ENCODE measurements at regions not wholly inside any gene's neighbourhood (a gene's known extent, or its start where the extent isn't known, plus 50 kb on each side); places are given as distances from the start of the nearest gene placed in this dataset.
"Not testable (repeated sequence)": the region's sequence is repeated elsewhere in the genome, so short reads cannot be mapped to it uniquely, and the experiment has no call there.

DNA sequence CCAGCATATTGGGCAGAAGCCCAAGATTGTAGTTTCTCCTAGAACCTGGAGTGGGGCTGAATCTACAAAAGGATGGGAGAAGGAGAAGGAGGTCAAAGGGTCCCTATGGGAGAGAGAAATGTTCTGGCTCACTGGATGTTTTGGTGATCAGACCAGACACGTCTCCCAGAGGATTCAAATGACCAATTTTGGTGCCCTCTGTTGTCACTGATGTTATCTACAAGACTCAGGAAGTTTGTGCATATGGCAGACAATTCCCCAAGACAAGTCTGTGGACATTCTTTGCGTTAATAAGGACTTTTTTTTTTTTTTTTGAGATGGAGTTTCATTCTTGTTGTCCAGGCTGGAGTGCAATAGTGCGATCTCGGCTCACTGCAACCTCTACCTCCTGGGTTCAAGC is 137.2 kb upstream of the SMARCA2 start:
- no peaks in the 10 kb centered on the region for H3K36me3 Mint-ChIP-seq
- no peaks in the 10 kb centered on the region for H3K9me3 Mint-ChIP-seq
- no peak overlapping the region for H3K4me3 Mint-ChIP-seq
- no peak overlapping the region for H3K27ac Mint-ChIP-seq
- no peak for ATAC-seq (ENCODE audit: low read depth in 2 of 2)
- peaks cover 0 to 5% (median 0%) of the 10 kb centered on the region in 3 donors for H3K27me3 Mint-ChIP-seq
- DNase-seq, result no peak
- peaks cover 0 to 8% (median 0%) of the 10 kb centered on the region in 3 donors for H3K4me1 Mint-ChIP-seq

DNA sequence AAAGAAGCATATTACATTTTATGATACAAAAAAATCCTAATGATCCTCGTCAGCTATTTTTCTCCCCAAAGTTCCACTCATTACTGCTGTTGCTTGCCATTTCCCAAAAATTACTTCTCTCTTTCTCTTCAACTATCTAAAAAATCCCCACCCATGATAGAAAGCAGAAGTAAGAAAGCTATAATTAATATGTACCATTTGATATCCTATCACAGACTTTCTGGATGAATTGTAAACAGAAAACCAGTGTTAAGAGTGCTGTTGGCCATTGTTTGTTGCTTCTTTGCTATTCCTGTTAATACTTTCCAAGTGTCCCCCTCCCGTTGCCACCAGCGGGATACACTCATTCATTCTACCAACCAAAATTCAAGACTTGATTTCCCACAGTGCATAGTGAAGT is 136.3 kb upstream of the SMARCA2 start:
- Mint-ChIP-seq H3K4me1 (peaks cover 0 to 8% (median 0%) of the 10 kb centered on the region in 3 donors), H3K27me3 (peaks cover 0 to 6% (median under 1%) of the 10 kb centered on the region in 3 donors), H3K4me3 (no peak overlapping the region), H3K9me3 (no peaks in the 10 kb centered on the region), H3K27ac (no peak overlapping the region), H3K36me3 (no peaks in the 10 kb centered on the region)
- peak; percentile 52 to 63 for ATAC-seq (ENCODE audit: low read depth in 2 of 2)
- DNase-seq, result peak; percentile 3

DNA sequence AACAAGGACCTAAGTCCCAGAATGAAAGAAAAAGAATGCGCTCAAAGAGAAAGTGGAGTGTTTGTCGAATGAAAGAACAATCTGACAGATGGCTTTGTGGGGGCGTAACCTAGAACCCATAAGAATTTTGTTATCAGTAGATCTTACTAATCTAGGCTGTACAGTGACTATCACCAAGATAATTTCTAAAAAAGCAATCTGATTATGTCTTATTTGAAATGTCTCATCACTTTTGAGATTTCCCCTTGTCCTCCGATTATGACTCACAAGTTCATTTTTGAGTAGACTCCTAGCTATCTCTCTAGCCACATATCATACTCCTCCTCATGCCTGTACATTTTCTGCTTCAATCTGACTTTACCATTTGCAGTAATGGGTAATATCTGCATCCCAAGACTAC is 135.6 kb upstream of the SMARCA2 start:
- H3K27ac Mint-ChIP-seq, result no peak overlapping the region
- H3K9me3 Mint-ChIP-seq, result peaks cover 0 to 2% (median 0%) of the 10 kb centered on the region in 7 donors
- H3K36me3 Mint-ChIP-seq, result no peaks in the 10 kb centered on the region
- no peak overlapping the region for H3K4me3 Mint-ChIP-seq
- peaks cover 0 to 8% (median 0%) of the 10 kb centered on the region in 3 donors for H3K4me1 Mint-ChIP-seq
- DNase-seq (no peak), ATAC-seq (ENCODE audit: low read depth in 2 of 2) (no peak)
- H3K27me3 Mint-ChIP-seq, result peaks cover 0 to 9% (median 6%) of the 10 kb centered on the region in 3 donors

DNA sequence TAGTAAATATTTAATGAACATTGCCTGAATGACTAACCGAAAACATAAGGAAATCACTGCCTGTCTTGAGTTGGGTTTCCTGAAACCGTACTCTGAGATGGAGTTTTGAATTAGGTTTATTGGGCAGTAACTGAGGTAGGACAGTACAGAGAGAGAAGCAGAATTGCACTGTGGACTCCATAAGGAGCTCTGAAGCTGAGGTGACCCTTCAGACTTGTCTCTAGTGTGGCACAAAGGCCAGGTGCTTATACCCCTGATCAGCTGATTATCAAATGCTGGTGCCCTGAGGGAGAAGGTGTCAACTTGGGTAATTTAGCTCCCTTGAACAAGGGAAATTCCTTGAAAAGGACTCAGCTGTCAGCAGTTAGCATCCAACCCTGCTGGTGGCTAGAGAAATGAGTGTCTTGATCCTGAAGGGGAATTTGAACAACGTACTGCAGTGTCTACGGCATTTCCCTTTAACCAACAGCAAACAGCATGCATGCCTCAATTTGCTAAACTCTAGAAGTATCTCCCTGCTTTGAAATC is 135.0 kb upstream of the SMARCA2 start:
- H3K4me1 Mint-ChIP-seq, result peaks cover 0 to 8% (median 0%) of the 10 kb centered on the region in 3 donors
- no peak overlapping the region for H3K4me3 Mint-ChIP-seq
- no peaks in the 10 kb centered on the region for H3K36me3 Mint-ChIP-seq
- H3K9me3 Mint-ChIP-seq, result peaks cover 0 to 2% (median 0%) of the 10 kb centered on the region in 7 donors
- no peak for DNase-seq
- ATAC-seq (ENCODE audit: low read depth in 2 of 2), result no peak
- H3K27me3 Mint-ChIP-seq, result peaks cover 0 to 9% (median 6%) of the 10 kb centered on the region in 3 donors
- no peak overlapping the region for H3K27ac Mint-ChIP-seq

DNA sequence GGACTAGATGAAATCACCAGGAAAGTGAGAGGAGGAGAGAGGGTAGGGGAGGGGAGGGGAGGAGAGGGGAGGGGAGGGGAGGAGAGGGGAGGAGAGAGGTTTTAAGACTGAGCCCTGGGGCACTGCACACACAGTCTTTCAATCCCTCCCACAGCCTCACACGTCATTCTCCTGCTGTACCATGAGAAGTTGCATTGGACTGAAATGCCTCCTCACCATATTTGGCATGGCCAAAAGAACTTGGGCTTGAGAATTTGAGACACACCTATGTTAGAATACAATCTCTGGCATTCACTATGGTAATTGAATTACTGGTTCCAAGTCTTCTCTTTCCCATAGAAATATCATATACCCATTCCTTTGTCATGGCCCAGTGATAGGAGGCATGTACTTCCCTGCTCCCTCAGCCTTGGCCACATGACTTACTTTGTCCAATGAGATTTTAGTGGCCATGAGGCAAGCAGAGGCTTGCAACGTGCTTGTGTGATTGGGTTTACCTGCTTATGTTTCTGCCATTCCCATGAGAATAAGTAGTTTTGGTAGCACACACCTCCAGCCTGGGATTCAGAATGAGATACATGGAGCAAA is 133.3 kb upstream of the SMARCA2 start:
- Mint-ChIP-seq H3K36me3 (no peaks in the 10 kb centered on the region), H3K27me3 (peaks cover 0 to 12% (median 5%) of the 10 kb centered on the region in 3 donors), H3K9me3 (peaks cover 0 to 2% (median 0%) of the 10 kb centered on the region in 7 donors), H3K27ac (no peak overlapping the region), H3K4me3 (no peak overlapping the region), H3K4me1 (peaks cover 0 to 3% (median 0%) of the 10 kb centered on the region in 3 donors)
- DNase-seq, result no peak
- ATAC-seq (ENCODE audit: low read depth in 2 of 2), result no peak

DNA sequence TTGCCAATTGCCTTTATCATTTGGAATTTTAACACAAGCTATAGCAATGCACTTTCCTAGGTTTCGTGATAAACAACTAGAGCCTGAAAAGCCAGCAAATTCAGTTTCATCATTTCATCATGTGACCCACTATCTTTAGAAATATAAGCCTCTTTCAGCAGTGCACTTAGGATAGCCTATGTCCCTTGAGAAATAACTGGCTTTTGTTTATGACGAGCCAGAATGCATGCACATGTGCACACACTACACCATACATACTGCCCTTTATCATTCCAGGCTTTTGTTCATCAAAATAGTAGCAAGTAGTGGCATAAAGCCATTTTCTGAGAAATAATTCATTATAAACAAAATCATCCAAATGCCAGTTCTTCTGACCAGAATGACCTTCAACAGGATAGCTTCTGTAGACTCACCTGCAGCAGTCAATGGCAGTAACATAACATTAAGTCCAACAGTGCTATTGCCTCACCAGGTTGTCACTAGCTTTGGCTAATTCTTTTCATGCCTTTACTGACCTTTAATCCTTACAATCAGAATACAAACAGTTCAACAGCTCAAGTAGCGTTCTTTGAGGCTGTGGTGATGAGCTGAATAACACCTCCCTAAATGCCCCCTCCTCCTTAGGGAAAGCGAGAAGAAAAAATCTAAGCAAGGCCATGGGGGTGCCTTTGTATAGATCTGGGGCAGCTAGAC is 132.3 kb upstream of the SMARCA2 start:
- no peaks in the 10 kb centered on the region for H3K36me3 Mint-ChIP-seq
- H3K4me1 Mint-ChIP-seq, result no peaks in the 10 kb centered on the region
- H3K27ac Mint-ChIP-seq, result no peak overlapping the region
- DNase-seq (no peak), ATAC-seq (ENCODE audit: low read depth in 2 of 2) (no peak)
- no peak overlapping the region for H3K4me3 Mint-ChIP-seq
- peaks cover 0 to 20% (median 11%) of the 10 kb centered on the region in 3 donors for H3K27me3 Mint-ChIP-seq
- H3K9me3 Mint-ChIP-seq, result peaks cover 0 to 2% (median 0%) of the 10 kb centered on the region in 7 donors

DNA sequence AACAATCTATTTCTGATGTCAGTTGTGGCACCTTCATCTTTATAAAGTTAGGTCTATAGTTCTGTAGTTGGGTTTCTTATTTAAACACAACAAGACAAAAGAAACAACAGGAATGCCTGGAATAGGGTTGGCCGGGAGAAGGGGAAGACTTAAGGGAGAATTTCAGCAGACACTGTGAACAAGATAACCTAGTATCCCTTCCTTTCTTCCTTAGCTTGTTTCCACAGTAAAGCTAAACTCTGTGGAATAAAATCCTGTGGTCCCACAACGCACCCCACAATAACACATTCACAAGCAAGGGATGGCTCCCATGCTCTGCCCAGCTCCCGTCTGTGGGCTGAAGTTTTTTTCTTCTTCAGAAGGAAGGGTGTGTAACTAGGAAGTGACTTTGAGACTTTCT is 124.9 kb upstream of the SMARCA2 start:
- Mint-ChIP-seq H3K4me3 (no peak overlapping the region), H3K27me3 (peaks cover 9 to 34% (median 30%) of the 10 kb centered on the region in 3 donors)
- no peak for ATAC-seq (ENCODE audit: low read depth in 2 of 2)

DNA sequence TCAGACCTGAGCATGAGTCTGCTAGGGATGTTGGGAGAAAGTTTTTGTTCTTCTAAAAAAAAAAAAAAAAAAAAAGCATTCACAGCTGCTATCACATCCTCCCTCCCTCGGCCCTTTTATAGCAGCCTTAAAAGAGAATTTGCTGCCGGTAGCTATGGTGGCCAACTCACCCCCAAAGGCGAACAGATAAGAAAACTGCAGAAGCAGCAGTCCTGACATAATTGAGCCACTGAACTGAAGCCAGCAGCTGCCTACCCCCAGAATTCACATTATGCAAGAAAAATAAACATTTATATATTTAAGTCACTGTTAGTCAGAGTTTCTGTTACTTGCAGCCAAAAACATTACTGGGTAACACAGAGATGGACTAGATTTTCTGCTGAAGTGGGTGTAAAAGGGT is 124.3 kb upstream of the SMARCA2 start:
- ATAC-seq (ENCODE audit: low read depth in 2 of 2) (no peak), DNase-seq (no peak)
- Mint-ChIP-seq H3K27ac (no peak overlapping the region), H3K4me3 (no peak overlapping the region), H3K9me3 (no peaks in the 10 kb centered on the region), H3K4me1 (no peaks in the 10 kb centered on the region), H3K36me3 (no peaks in the 10 kb centered on the region), H3K27me3 (peaks cover 9 to 34% (median 31%) of the 10 kb centered on the region in 3 donors)

More for the DNA sequence above, 124.9 kb upstream of the SMARCA2 start:
- no peak overlapping the region for H3K27ac Mint-ChIP-seq
- no peaks in the 10 kb centered on the region for H3K4me1 Mint-ChIP-seq
- no peak for DNase-seq
- H3K36me3 Mint-ChIP-seq, result no peaks in the 10 kb centered on the region
- no peaks in the 10 kb centered on the region for H3K9me3 Mint-ChIP-seq

DNA sequence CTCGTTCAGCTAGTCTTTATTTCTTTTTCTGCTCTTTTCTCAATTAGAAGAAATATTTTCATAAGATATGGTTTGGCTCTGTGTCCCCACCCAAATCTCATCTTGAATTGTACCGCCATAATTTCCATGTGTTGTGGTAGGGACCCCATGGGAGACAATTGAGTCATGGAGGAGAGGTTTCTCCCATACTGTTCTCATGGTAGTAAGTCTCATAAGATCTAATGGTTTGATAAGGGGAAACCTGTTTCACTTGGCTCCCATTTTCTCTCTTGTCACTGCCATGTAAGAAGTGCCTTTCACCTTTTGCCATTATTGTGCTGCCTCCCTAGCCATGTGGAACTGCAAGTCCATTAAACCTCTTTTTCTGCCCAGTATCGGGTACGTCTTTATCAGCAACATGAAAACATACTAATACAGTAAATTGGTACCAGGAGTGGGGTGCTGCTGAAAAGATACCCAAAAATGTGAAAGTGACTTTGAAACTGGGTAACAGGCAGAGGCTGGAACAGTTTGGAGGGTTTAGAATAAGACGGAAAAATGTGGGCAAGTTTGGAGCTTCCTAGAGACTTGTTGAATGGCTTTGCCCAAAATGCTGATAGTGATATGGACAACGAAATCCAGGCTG is 112.0 kb upstream of the SMARCA2 start:
- not testable (repeated sequence) for H3K27me3 Mint-ChIP-seq; H3K4me3 Mint-ChIP-seq; H3K27ac Mint-ChIP-seq; DNase-seq; ATAC-seq (ENCODE audit: low read depth in 2 of 2); H3K4me1 Mint-ChIP-seq
- peaks cover 27 to 63% (median 41%) of the 10 kb centered on the region in 7 donors for H3K9me3 Mint-ChIP-seq
- peaks cover 9 to 32% of the 10 kb centered on the region in 2 donors for H3K36me3 Mint-ChIP-seq

DNA sequence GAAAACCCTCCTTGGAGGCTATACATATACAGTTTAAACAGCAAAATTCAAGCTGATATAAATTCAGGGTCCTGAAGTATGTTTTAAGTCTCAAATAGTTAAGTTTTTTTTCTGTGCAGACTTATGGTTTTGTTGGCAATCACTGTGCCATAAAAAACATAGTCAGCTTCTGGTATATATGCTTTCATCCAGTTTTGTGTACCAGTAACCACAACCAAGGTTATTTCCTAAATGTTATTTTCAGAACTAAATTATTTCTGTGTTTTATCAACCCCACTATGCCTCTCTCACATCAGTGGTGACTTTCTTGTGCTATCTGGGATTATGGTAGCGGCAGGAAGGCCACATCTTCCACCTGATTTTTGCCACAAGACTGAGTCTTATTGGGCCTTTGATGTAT is 107.7 kb upstream of the SMARCA2 start:
- H3K27me3 Mint-ChIP-seq, result peaks cover 4 to 8% (median 8%) of the 10 kb centered on the region in 3 donors

DNA sequence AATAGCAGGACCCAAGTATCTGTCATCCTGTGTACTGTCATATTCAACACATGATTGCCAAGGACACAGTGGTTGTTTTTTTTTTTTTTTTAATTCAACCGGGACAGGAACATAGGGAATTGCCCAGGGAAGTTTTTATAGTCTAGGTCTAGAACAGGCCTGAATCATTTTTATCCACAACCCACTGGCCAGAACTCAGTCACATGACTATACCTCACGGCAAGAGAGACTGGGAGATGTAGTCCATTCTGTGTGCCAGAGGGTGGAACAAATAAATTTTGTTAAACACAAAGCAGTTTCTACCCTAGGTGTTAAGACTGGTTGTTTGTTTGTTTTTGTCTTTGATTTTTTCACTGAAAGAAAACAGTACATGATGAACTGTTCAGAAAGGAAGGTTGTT is 105.8 kb upstream of the SMARCA2 start:
- Mint-ChIP-seq H3K4me3 (no peak overlapping the region), H3K9me3 (peaks cover 2 to 37% (median 14%) of the 10 kb centered on the region in 7 donors), H3K27ac (no peak overlapping the region), H3K36me3 (peaks cover 8 to 10% of the 10 kb centered on the region in 2 donors), H3K27me3 (peaks cover 4 to 14% (median 8%) of the 10 kb centered on the region in 3 donors), H3K4me1 (no peaks in the 10 kb centered on the region)
- DNase-seq (no peak), ATAC-seq (ENCODE audit: low read depth in 2 of 2) (no peak)

More for the DNA sequence above, 107.7 kb upstream of the SMARCA2 start:
- Mint-ChIP-seq H3K4me3 (no peak overlapping the region), H3K9me3 (peaks cover 14 to 42% (median 21%) of the 10 kb centered on the region in 7 donors), H3K27ac (no peak overlapping the region), H3K36me3 (peaks cover 18 to 23% of the 10 kb centered on the region in 2 donors), H3K4me1 (no peaks in the 10 kb centered on the region)
- ATAC-seq (ENCODE audit: low read depth in 2 of 2), result no peak
- DNase-seq, result no peak

DNA sequence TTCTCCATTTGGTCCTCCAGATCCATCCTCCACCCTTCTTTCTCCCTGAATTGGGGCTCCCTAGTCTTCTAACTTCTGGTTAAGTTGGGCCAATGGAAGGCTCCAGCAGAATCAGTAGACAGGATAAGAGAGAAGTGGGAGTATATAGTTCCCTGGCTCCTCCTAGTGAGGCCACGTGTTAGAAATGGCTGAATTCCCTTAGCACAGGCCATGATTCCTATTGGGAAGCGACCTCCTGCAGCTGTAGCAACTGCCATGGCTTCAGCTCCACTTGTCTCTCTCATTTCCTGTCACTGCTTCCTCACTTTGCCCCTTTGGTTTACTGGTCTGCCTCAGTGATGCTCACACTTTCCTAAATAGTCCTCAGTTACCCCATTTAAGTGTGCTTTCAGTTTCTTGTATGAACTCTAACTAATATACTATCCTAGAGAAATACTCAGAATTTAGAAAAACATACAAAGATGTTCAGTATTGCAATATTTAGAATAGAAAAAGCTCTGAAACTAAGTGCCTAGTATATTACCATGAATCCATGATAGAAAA is 104.8 kb upstream of the SMARCA2 start:
- no peaks in the 10 kb centered on the region for H3K4me1 Mint-ChIP-seq
- H3K4me3 Mint-ChIP-seq, result no peak overlapping the region
- DNase-seq (no peak), ATAC-seq (ENCODE audit: low read depth in 2 of 2) (no peak)
- peaks cover 8 to 20% (median 13%) of the 10 kb centered on the region in 3 donors for H3K27me3 Mint-ChIP-seq
- peaks cover 8 to 10% of the 10 kb centered on the region in 2 donors for H3K36me3 Mint-ChIP-seq
- H3K27ac Mint-ChIP-seq, result no peak overlapping the region
- H3K9me3 Mint-ChIP-seq, result peaks cover 0 to 27% (median 8%) of the 10 kb centered on the region in 7 donors

DNA sequence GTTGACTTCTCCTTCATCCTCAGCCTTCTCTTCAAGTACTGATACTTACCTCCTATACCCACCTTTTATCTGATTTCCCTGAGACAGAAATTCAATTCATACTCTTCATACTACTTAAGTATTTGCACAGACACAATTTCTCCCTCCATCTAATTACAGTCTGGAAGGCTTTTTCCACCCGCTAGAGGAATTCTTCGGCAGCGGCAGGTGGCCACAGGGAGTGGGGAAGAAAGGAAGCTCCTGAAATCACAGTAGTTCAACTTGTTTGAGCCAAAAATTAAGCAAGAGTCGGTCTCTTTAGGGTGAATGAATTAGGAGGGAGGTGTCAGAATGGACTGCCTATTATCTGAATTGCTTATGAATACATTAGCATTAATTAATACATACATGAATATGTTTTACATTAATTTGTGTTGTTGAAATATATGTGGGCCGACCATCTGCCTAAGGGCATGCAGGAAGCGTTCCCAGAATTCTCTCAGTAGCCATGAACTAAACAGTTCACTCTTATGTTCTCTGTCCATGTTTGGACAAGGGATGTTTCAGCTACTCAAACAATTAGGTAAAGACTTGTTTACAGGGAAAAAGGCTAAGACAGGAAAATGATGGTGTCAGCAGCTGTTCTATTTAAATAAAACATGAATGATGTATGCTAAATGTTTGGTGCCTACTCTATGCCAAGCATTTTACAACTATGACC is 101.4 kb upstream of the SMARCA2 start:
- peaks cover 8 to 10% of the 10 kb centered on the region in 2 donors for H3K36me3 Mint-ChIP-seq
- peaks cover 27 to 38% (median 29%) of the 10 kb centered on the region in 3 donors for H3K27me3 Mint-ChIP-seq
- no peak overlapping the region for H3K4me3 Mint-ChIP-seq
- ATAC-seq (ENCODE audit: low read depth in 2 of 2) (no peak), DNase-seq (no peak)
- peaks cover 0 to 24% (median 8%) of the 10 kb centered on the region in 7 donors for H3K9me3 Mint-ChIP-seq
- H3K4me1 Mint-ChIP-seq, result no peaks in the 10 kb centered on the region
- no peak overlapping the region for H3K27ac Mint-ChIP-seq
